IMR-90 (cell line): ENCODE measurements at regions not wholly inside any gene's neighbourhood (a gene's known extent, or its start where the extent isn't known, plus 50 kb on each side); places are given as distances from the start of the nearest gene placed in this dataset.

ENCODE experiments used
- ATAC-seq: fragments of 200-7000 bp; cut with Tn5 transposase; 2 replicates; pipeline ENCODE4 v1.9.1; 2020; ENCODE audit warnings: low read depth, mild to moderate bottlenecking, moderate library complexity
- BruUV-seq: library from RNA; stranded (reverse); fragments of 400-500 nt; replicated peaks from 2 replicates; lab custom pipeline; 2021; lab: Mats Ljungman, UMichigan
- CTCF ChIA-PET: fragments of 300-600 bp; formaldehyde crosslinking; extraction: SDS; loops from one replicate; lab custom pipeline; 2021; ENCODE audit warnings: antibody characterized with exemption; lab: Yijun Ruan, JAX
- POLR2A ChIA-PET: fragments of 300-600 bp; sonication (Branson Sonifier 250); formaldehyde crosslinking; loops from one replicate; lab custom pipeline; 2022; ENCODE audit warnings: antibody characterized with exemption; ENCODE audit not compliant: unreplicated experiment; lab: Charles Lee
- DNase-seq: peaks from one replicate; pipeline ENCODE4 v3.0.0; 2013
- H2AFZ ChIP-seq: replicated peaks from 2 replicates; pipeline ENCODE3; 2013; ENCODE audit warnings: low read length, mild to moderate bottlenecking; ENCODE audit not compliant: poor library complexity
- H2AK5ac ChIP-seq: 2 replicates; pipeline ENCODE4 v1.6.1; 2013; ENCODE audit warnings: low read depth, low read length, inconsistent platforms
- H2AK9ac ChIP-seq: replicated peaks from 2 replicates; pipeline ENCODE3; 2013; ENCODE audit warnings: mild to moderate bottlenecking, low read depth, low read length, moderate library complexity; ENCODE audit not compliant: poor library complexity
- H2BK120ac ChIP-seq: 2 replicates; pipeline ENCODE4 v1.6.1; 2013; ENCODE audit warnings: low read depth, low read length, inconsistent platforms
- H2BK15ac ChIP-seq: 3 replicates; pipeline ENCODE4 v1.6.1; 2013; ENCODE audit warnings: low read depth, low read length, inconsistent platforms
- H2BK20ac ChIP-seq: 2 replicates; pipeline ENCODE4 v1.6.1; 2013; ENCODE audit warnings: low read depth, mild to moderate bottlenecking, inconsistent platforms, low read length, moderate library complexity
- H2BK5ac ChIP-seq: 2 replicates; pipeline ENCODE4 v1.6.1; 2013; ENCODE audit warnings: mild to moderate bottlenecking, low read depth, low read length, inconsistent platforms; ENCODE audit not compliant: poor library complexity, severe bottlenecking
- H3K14ac ChIP-seq: replicated peaks from 2 replicates; pipeline ENCODE4 v1.6.1; 2013; ENCODE audit warnings: low read depth, low read length, inconsistent platforms
- H3K18ac ChIP-seq: 2 replicates; pipeline ENCODE4 v1.6.1; 2013; ENCODE audit warnings: low read depth, low read length, control low read depth
- H3K23ac ChIP-seq: 2 replicates; pipeline ENCODE4 v1.6.1; 2013; ENCODE audit warnings: low read depth, low read length, inconsistent platforms
- H3K27ac ChIP-seq: 2 replicates; pipeline ENCODE4 v1.5.1; 2013; ENCODE audit warnings: mild to moderate bottlenecking, control low read depth, low read length; ENCODE audit not compliant: insufficient read depth
- H3K27me3 ChIP-seq: 2 replicates; pipeline ENCODE4 v1.6.1; 2013; ENCODE audit warnings: low read length; ENCODE audit not compliant: control insufficient read depth, insufficient read depth
- H3K36me3 ChIP-seq: 2 replicates; pipeline ENCODE4 v1.6.1; 2013; ENCODE audit warnings: low read length, mixed read lengths; ENCODE audit not compliant: control insufficient read depth, insufficient read depth
- H3K4ac ChIP-seq: 2 replicates; pipeline ENCODE4 v1.6.1; 2013; ENCODE audit warnings: low read depth, low read length, inconsistent platforms
- H3K4me1 ChIP-seq: 2 replicates; pipeline ENCODE4 v1.6.1; 2013; ENCODE audit warnings: low read length, mixed read lengths; ENCODE audit not compliant: control insufficient read depth, insufficient read depth
- H3K4me2 ChIP-seq: 2 replicates; pipeline ENCODE4 v1.6.1; 2013; ENCODE audit warnings: low read depth, mild to moderate bottlenecking, control low read depth, low read length, moderate library complexity
- H3K4me3 ChIP-seq: 2 replicates; pipeline ENCODE4 v1.5.1; 2013; ENCODE audit warnings: low read depth, mild to moderate bottlenecking, control low read depth, low read length, moderate library complexity; ENCODE audit not compliant: insufficient read depth
- H3K56ac ChIP-seq: 2 replicates; pipeline ENCODE4 v1.6.1; 2013; ENCODE audit warnings: low read length, inconsistent platforms; ENCODE audit not compliant: insufficient read depth; ENCODE audit errors: extremely low read depth
- H3K79me1 ChIP-seq, 2 experiments: 2 replicates each; pipeline ENCODE4 v1.6.1; 2013; ENCODE audit warnings: low read length in 2 of 2, inconsistent platforms in 1 of 2, low read depth in 1 of 2
- H3K9ac ChIP-seq: 2 replicates; pipeline ENCODE4 v1.6.1; 2013; ENCODE audit warnings: low read depth, low read length, control low read depth
- H3K9me1 ChIP-seq: 2 replicates; pipeline ENCODE4 v1.6.1; 2013; ENCODE audit warnings: low read length, inconsistent platforms; ENCODE audit not compliant: insufficient read depth
- H3K9me3 ChIP-seq: 2 replicates; pipeline ENCODE4 v1.6.1; 2013; ENCODE audit warnings: low read length; ENCODE audit not compliant: control insufficient read depth, insufficient read depth
- H4K20me1 ChIP-seq: 2 replicates; pipeline ENCODE4 v1.6.1; 2013; ENCODE audit warnings: low read length, inconsistent platforms; ENCODE audit not compliant: insufficient read depth
- H4K5ac ChIP-seq: 2 replicates; pipeline ENCODE4 v1.6.1; 2013; ENCODE audit warnings: mild to moderate bottlenecking, low read depth, low read length, control low read depth
- H4K8ac ChIP-seq, 2 experiments: 2 replicates each; pipeline ENCODE4 v1.6.1; 2013; ENCODE audit warnings: low read depth in 2 of 2, low read length in 2 of 2, control low read depth in 1 of 2, inconsistent platforms in 1 of 2
- H4K91ac ChIP-seq: 2 replicates; pipeline ENCODE4 v1.6.1; 2013; ENCODE audit warnings: low read depth, low read length, inconsistent platforms; ENCODE audit not compliant: insufficient read depth
- BHLHE40 ChIP-seq: fragments of 150-350 bp; IDR thresholded peaks from 2 replicates; pipeline ENCODE4 v1.6.1; 2016; ENCODE audit warnings: mild to moderate bottlenecking, low read depth, low read length
- CEBPB ChIP-seq: IDR thresholded peaks from 2 replicates; pipeline ENCODE4 v1.6.1; 2012; ENCODE audit warnings: low read depth, low read length, improper control_type of control experiment
- CHD1 ChIP-seq: IDR thresholded peaks from 2 replicates; pipeline ENCODE4 v1.6.1; 2012; ENCODE audit warnings: low read depth, low read length, improper control_type of control experiment
- CTCF ChIP-seq: conservative IDR thresholded peaks from 2 replicates; pipeline ENCODE4 v1.5.1; 2012; ENCODE audit warnings: mild to moderate bottlenecking, low read depth, low read length, improper control_type of control experiment
- ELK1 ChIP-seq: fragments of 150-350 bp; IDR thresholded peaks from 2 replicates; pipeline ENCODE4 v1.6.1; 2016; ENCODE audit warnings: low read depth, mild to moderate bottlenecking, low read length, moderate library complexity, borderline replicate concordance
- MAZ ChIP-seq: IDR thresholded peaks from 2 replicates; pipeline ENCODE4 v1.6.1; 2012; ENCODE audit warnings: low read depth, mild to moderate bottlenecking, low read length, improper control_type of control experiment, moderate library complexity, borderline replicate concordance
- MXI1 ChIP-seq: IDR thresholded peaks from 2 replicates; pipeline ENCODE4 v1.6.1; 2012; ENCODE audit warnings: low read depth, mild to moderate bottlenecking, low read length, moderate library complexity, borderline replicate concordance
- NFE2L2 ChIP-seq: fragments of 150-350 bp; IDR thresholded peaks from 2 replicates; pipeline ENCODE4 v1.6.1; 2016; ENCODE audit warnings: low read depth, mild to moderate bottlenecking, low read length
- POLR2A ChIP-seq: IDR thresholded peaks from 2 replicates; pipeline ENCODE4 v1.6.1; 2012; ENCODE audit warnings: mild to moderate bottlenecking, low read depth, low read length
- RAD21 ChIP-seq: IDR thresholded peaks from 2 replicates; pipeline ENCODE4 v1.6.1; 2012; ENCODE audit warnings: low read length, improper control_type of control experiment
- RCOR1 ChIP-seq: IDR thresholded peaks from 2 replicates; pipeline ENCODE4 v1.6.1; 2012; ENCODE audit warnings: mild to moderate bottlenecking, low read length, improper control_type of control experiment; ENCODE audit not compliant: insufficient replicate concordance
- SMC3 ChIP-seq: fragments of 150-350 bp; IDR thresholded peaks from 2 replicates; pipeline ENCODE4 v1.6.1; 2016; ENCODE audit warnings: low read depth, mild to moderate bottlenecking, antibody characterized with exemption, low read length, moderate library complexity
- WGBS, 2 experiments: methylation state at CpG; one replicate each; pipeline versions ENCODE4 v1.1.5 to v1.1.7; 2013; ENCODE audit warnings: missing lambda C conversion rate in 2 of 2; ENCODE audit not compliant: insufficient read length in 1 of 2; ENCODE audit errors: extremely low coverage in 2 of 2; 5-methylcytosine and 5-hydroxymethylcytosine counted together
- dilution Hi-C: fragments of 300-500 bp; cut with HindIII; formaldehyde crosslinking; loops from one replicate; pipeline ENCODE4 v1.14.3; 2018; ENCODE audit warnings: low sequenced_read_pairs; ENCODE audit not compliant: unreplicated experiment
- in situ Hi-C: fragments of 300-500 bp; cut with MboI; formaldehyde crosslinking; loops from 3 replicates; pipeline ENCODE4 v1.14.3; 2019; ENCODE audit warnings: low sequenced_read_pairs, inconsistent platforms, mixed read lengths
- intact Hi-C: fragments of 100-400 bp; cut with micrococcal nuclease; formaldehyde crosslinking; loops from 2 replicates; pipeline ENCODE4 v1.10.0; 2022

GRCh38 chr5:58399951-58400350, 59.9 kb downstream of the PLK2 start:
- BruUV-seq, result no TSS peak
- Histone ChIP-seq H3K14ac (no peak overlapping the region), H3K4me1 (no peaks in the 10 kb centered on the region), H3K18ac (no peak overlapping the region), H4K8ac (no peak overlapping the region), H2BK5ac (no peak overlapping the region), H3K4ac (no peak overlapping the region), H2AK9ac (no peak overlapping the region), H2AK5ac (no peak overlapping the region), H4K91ac (no peak overlapping the region), H3K36me3 (no peaks in the 10 kb centered on the region), H3K23ac (no peak overlapping the region), H3K9me3 (no peaks in the 10 kb centered on the region), H2BK120ac (no peak overlapping the region), H2BK15ac (no peak overlapping the region), H3K4me2 (no peak overlapping the region), H3K56ac (no peak overlapping the region), H3K9me1 (no peaks in the 10 kb centered on the region), H3K27ac (no peak overlapping the region), H2AFZ (no peak overlapping the region), H4K5ac (no peak overlapping the region), H3K4me3 (no peak overlapping the region), H3K9ac (no peak overlapping the region), H3K27me3 (no peaks in the 10 kb centered on the region), H4K20me1 (no peaks in the 10 kb centered on the region), H3K79me1 (no peaks in the 10 kb centered on the region), H2BK20ac (no peak overlapping the region)
- TF ChIP-seq RAD21 (no peak), SMC3 (no peak), CEBPB (no peak), NFE2L2 (no peak), POLR2A (no peak), RCOR1 (no peak), MXI1 (no peak), BHLHE40 (no peak), CTCF (no peak), MAZ (no peak), ELK1 (no peak), CHD1 (no peak)
- in situ Hi-C loops (no loop called here), intact Hi-C loops (no loop called here), dilution Hi-C loops (no loop called here)
- ChIA-PET CTCF (no interaction called here), POLR2A (no interaction called here)
- no CpG with 5 or more reads among the region's 1 CpG for WGBS, 2 experiments
- DNase-seq (no peak), ATAC-seq (no peak)
